Tibial nerve (tissue), 4 donors: ENCODE measurements at regions not wholly inside any gene's neighbourhood (a gene's known extent, or its start where the extent isn't known, plus 50 kb on each side); places are given as distances from the start of the nearest gene placed in this dataset.
"Not testable (repeated sequence)": the region's sequence is repeated elsewhere in the genome, so short reads cannot be mapped to it uniquely, and the experiment has no call there.

Source experiments
- DNase-seq, 2 donors: peaks; one replicate each; pipeline ENCODE4 v3.0.0-alpha.2; 2019; ENCODE audit warnings: low spot score in 2 of 2
- H3K27ac ChIP-seq, 4 donors: fragments of 200-600 bp; sonication (generic) in 3 of 4; one replicate each; pipeline ENCODE4 v1.5.1; 2017 to 2019; ENCODE audit warnings: mild to moderate bottlenecking in 1 of 4
- H3K27me3 ChIP-seq, 2 donors: fragments of 200-600 bp; sonication (generic) in 1 of 2; one replicate each; pipeline versions ENCODE4 v1.5.1 to v1.6.0; 2017 to 2019
- H3K36me3 ChIP-seq, 3 donors: fragments of 200-600 bp; sonication (generic); one replicate each; pipeline ENCODE4 v1.5.1; 2018 to 2019
- H3K4me1 ChIP-seq, 4 donors: fragments of 200-600 bp; sonication (generic) in 3 of 4; one replicate each; pipeline ENCODE4 v1.5.1; 2017 to 2019
- H3K4me3 ChIP-seq, 4 donors: fragments of 200-600 bp; sonication (generic) in 3 of 4; one replicate each; pipeline ENCODE4 v1.5.1; 2017 to 2019; ENCODE audit warnings: mild to moderate bottlenecking in 1 of 4, moderate library complexity in 1 of 4
- H3K9me3 ChIP-seq, 4 donors: fragments of 200-600 bp; sonication (generic) in 3 of 4; one replicate each; pipeline ENCODE4 v1.5.1; 2017 to 2019
- CTCF ChIP-seq, 5 experiments: fragments of 200-600 bp in 3 of 5; fragments of 450-650 bp in 2 of 5; sonication (generic) in 3 of 5; IDR thresholded peaks; one replicate each; pipeline ENCODE4 v1.5.1; 2016 to 2019; ENCODE audit warnings: antibody characterized with exemption in 5 of 5, mild to moderate bottlenecking in 3 of 5, moderate library complexity in 2 of 5
- EP300 ChIP-seq, 2 donors: sonication (generic); formaldehyde crosslinking; IDR thresholded peaks; one replicate each; pipeline ENCODE4 v1.6.1; 2017; ENCODE audit warnings: antibody characterized with exemption in 2 of 2, mild to moderate bottlenecking in 1 of 2
- POLR2A ChIP-seq, 2 donors: fragments of 450-650 bp; IDR thresholded peaks; one replicate each; pipeline ENCODE4 v1.6.1; 2017; ENCODE audit warnings: antibody characterized with exemption in 2 of 2, mild to moderate bottlenecking in 2 of 2, moderate library complexity in 2 of 2
- WGBS, 2 donors: methylation state at CpG; one replicate each; pipeline ENCODE4 v1.1.5; 2018; 5-methylcytosine and 5-hydroxymethylcytosine counted together

GRCh38 chr11:90698238-90698637, 475.4 kb upstream of the CHORDC1 start:
- no peak overlapping the region for H3K4me3 ChIP-seq
- no peak overlapping the region for H3K27ac ChIP-seq
- H3K36me3 ChIP-seq = no peaks in the 10 kb centered on the region
- H3K27me3 ChIP-seq = no peaks in the 10 kb centered on the region
- no peak for TF ChIP-seq POLR2A (IDR thresholded peaks at IDR 0.05)
- TF ChIP-seq EP300 (IDR thresholded peaks at IDR 0.05) = no peak
- TF ChIP-seq CTCF (IDR thresholded peaks at IDR 0.05) = no peak
- no peak for DNase-seq
- no peaks in the 10 kb centered on the region for H3K4me1 ChIP-seq
- no peaks in the 10 kb centered on the region for H3K9me3 ChIP-seq

GRCh38 chr11:90675496-90675895, 452.6 kb upstream of the CHORDC1 start:
- H3K36me3 ChIP-seq, H3K9me3 ChIP-seq, H3K27ac ChIP-seq, H3K4me1 ChIP-seq, DNase-seq, H3K4me3 ChIP-seq, H3K27me3 ChIP-seq: not testable (repeated sequence)
- WGBS, 2 donors = 100% methylated on average over 1 of the region's 1 CpG

GRCh38 chr11:90669094-90669493, 446.2 kb upstream of the CHORDC1 start:
- H3K4me3 ChIP-seq = no peak overlapping the region
- no peaks in the 10 kb centered on the region for H3K27me3 ChIP-seq
- 90 to 95% methylated on average over 2 of the region's 2 CpGs for WGBS, 2 donors
- H3K27ac ChIP-seq = no peak overlapping the region
- DNase-seq = no peak
- no peaks in the 10 kb centered on the region for H3K36me3 ChIP-seq
- H3K4me1 ChIP-seq = no peaks in the 10 kb centered on the region
- TF ChIP-seq EP300 (IDR thresholded peaks at IDR 0.05) = no peak
- TF ChIP-seq POLR2A (IDR thresholded peaks at IDR 0.05) = no peak
- no peak for TF ChIP-seq CTCF (IDR thresholded peaks at IDR 0.05)
- H3K9me3 ChIP-seq = no peaks in the 10 kb centered on the region

GRCh38 chr11:90668502-90668901, 445.7 kb upstream of the CHORDC1 start:
- H3K4me1 ChIP-seq = no peaks in the 10 kb centered on the region
- no peak for DNase-seq
- H3K27ac ChIP-seq = no peak overlapping the region
- H3K9me3 ChIP-seq = no peaks in the 10 kb centered on the region
- no peaks in the 10 kb centered on the region for H3K27me3 ChIP-seq
- H3K4me3 ChIP-seq = no peak overlapping the region
- no peak for TF ChIP-seq CTCF (IDR thresholded peaks at IDR 0.05)
- no peak for TF ChIP-seq EP300 (IDR thresholded peaks at IDR 0.05)
- no peak for TF ChIP-seq POLR2A (IDR thresholded peaks at IDR 0.05)
- H3K36me3 ChIP-seq = no peaks in the 10 kb centered on the region

GRCh38 chr11:90661233-90661632, 438.4 kb upstream of the CHORDC1 start:
- H3K36me3 ChIP-seq = no peaks in the 10 kb centered on the region
- H3K9me3 ChIP-seq = no peaks in the 10 kb centered on the region
- H3K27me3 ChIP-seq = no peaks in the 10 kb centered on the region
- no peak overlapping the region for H3K27ac ChIP-seq
- H3K4me1 ChIP-seq = no peaks in the 10 kb centered on the region
- H3K4me3 ChIP-seq = no peak overlapping the region
- DNase-seq = no peak
- TF ChIP-seq EP300 (IDR thresholded peaks at IDR 0.05) (no peak), POLR2A (IDR thresholded peaks at IDR 0.05) (no peak), CTCF (IDR thresholded peaks at IDR 0.05) (no peak)
- WGBS, 2 donors = 60 to 76% methylated on average over 2 of the region's 2 CpGs

GRCh38 chr11:90656171-90656570, 433.3 kb upstream of the CHORDC1 start:
- Histone ChIP-seq H3K27me3 (no peaks in the 10 kb centered on the region), H3K36me3 (no peaks in the 10 kb centered on the region), H3K4me3 (no peak overlapping the region), H3K27ac (no peak overlapping the region), H3K4me1 (no peaks in the 10 kb centered on the region), H3K9me3 (no peaks in the 10 kb centered on the region)
- no peak for DNase-seq
- WGBS, 2 donors = 88 to 91% methylated on average over 2 of the region's 2 CpGs
- no peak for TF ChIP-seq CTCF (IDR thresholded peaks at IDR 0.05)
- TF ChIP-seq EP300 (IDR thresholded peaks at IDR 0.05) = no peak
- TF ChIP-seq POLR2A (IDR thresholded peaks at IDR 0.05) = no peak
